ENCODE measurements at regions not wholly inside any gene's neighbourhood (a gene's known extent, or its start where the extent isn't known, plus 50 kb on each side); places are given as distances from the start of the nearest gene placed in this dataset.

DNA sequence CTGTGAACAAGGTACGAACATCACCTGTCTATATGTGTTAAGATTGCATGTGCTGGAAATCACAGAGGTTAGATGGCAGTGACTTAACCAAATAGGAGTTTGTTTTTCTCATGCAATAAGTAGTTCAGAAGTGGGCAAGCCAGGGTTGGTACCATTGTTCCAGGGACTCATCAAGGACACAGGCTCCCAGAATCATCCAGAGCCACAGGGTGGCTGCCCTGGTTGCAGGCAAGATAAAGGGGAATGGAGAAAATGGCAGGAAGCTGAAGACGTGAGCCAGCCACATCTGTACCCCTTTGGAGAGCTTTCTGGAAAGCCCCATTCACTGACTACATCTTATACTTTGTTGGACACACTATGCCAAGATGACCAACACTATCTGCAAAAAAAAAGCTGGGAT is 126.0 kb upstream of the IL12B start:
- no peak for DNase-seq (ENCODE audit: low read depth)

DNA sequence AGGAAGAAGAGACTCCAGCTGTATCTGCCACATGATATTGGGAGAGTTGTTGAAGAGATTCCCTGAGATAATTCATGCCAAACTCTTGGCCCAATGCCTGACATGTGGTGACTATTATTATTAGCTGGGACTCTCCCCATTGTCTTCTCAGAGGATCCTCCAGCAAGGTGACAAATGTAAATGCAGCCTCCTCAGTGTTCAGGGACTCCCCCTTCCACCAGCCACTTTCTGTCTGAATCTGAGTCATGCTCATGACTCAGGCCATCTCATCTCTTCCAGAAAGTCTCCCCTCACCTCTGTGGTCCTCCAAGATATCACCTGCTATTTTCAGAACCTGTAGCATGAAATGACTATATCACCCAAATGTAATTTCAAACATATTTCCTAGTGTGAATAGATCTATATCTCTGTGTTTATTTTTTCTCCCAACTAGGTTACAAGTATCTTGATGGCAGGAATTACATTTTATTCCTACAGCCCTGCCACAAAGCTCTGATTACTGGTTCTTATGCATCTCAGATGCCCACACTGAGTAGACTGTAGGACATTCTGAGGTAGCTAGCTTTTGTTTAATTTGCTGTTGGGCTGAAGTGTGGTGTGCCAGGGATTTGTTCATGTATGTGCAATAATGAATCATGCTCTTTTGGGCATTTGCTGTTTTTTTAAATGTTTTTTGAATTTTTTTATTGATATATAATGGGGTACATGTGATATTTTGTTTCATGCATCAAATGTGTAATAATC is 126.6 kb upstream of the IL12B start:
- DNase-seq (ENCODE audit: low read depth): no peak

DNA sequence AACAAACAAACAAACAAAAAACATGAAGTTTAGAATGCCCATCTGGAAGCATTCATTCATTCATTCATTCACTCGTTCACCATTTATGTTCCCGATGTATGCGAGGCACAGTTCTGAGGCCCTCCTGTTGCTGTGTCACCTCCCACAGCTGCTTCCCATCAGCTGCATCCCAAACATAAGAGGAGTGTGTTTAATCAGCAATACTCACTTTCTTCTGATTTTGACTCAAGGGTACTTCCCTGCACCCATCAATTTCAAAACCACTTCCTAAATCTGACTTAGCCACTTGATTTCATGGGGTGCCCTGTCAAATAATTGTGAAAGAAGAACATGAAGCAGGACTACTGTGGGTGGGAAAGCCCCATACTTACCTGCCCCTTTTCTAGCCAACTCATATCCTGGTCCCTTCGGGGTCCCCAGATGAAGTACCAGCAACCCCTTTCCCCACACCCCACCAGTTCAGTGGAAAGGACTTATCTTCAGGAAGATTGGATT is 128.0 kb upstream of the IL12B start:
- DNase-seq (ENCODE audit: low read depth): no peak

DNA sequence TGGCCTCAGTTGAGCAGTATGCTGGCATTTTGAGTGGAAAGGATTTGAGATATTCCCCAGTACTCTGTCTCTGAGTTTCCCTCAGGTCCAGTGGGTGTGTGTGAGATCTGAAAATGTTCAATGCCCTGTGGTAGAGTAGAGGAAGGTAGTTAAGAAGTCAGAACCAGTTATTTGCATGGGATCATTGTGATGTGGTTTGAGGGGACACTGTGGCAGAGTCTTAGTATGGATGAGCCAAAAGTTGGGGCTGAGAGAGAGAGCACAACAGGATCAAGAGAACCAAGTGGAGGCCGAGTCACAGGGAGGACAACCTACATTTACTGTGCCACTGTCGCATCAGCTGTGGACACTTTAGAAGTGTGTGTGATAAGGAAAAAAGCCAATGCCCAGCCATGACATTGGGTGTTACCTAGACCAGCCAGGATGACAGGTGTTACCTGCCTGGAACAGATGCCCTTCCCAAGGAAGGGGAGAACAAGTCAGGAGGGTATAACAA is 128.9 kb upstream of the IL12B start:
- no peak for DNase-seq (ENCODE audit: low read depth)

DNA sequence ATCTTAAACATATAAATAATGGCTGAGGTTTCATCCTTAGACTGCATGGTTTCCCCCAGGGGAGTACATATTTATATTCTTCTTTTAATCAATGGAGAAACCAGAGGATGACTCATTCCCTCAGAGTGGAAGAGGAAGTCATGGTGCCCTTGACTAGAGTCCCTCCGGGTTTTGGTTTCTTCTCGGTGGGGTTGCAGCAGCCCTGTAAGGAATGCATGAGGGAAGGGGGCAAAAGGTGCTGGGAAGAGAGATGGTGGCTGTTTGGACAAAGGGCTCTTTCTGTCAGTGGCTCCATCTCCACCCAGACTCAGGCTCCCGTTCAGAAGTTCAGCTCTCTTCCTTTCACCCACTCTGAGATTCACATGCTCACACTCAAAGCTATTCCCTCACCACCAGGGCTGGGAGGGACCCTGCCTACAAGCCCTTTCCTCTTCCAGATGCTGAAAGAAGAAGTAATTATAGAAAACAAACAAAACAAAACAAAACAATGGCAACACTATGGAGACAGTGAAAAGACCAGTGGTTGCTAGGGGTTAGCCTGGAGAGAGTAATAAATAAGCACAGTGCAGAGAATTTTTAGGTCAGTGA is 129.8 kb upstream of the IL12B start:
- no peak for DNase-seq (ENCODE audit: low read depth)

DNA sequence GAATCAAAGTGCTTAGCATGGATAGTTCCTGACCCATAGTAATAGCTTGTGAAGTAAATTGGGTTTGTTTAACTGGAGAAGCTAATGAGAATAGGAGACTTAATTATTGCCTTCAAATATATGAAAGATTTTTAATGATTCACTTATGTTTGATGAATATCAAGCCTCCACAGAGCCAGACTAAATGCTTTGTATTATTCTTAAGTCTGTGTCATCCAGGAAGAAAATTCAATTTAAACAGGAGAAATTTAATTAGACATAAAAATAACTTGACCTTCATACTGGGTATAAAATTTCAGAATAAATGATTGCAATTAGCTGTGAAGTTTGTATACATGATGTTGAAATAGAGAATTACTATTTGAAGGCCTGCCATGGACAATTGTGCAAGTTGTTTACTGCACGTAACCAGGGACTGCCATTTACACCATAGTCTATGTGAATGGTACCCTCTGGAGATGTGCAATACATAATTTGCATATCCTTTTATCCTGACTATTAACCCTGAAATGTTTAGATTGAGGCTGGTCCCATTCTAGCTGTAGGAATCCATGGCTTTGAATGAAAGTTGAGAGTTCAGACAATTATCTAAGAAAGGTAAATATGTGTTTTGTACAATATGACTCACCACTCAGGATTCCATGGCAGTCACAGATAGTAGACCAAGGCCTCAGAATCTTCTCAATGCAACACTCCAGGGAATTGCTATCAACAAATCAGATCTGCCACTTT is 133.5 kb upstream of the IL12B start:
- DNase-seq (ENCODE audit: low read depth): no peak

DNA sequence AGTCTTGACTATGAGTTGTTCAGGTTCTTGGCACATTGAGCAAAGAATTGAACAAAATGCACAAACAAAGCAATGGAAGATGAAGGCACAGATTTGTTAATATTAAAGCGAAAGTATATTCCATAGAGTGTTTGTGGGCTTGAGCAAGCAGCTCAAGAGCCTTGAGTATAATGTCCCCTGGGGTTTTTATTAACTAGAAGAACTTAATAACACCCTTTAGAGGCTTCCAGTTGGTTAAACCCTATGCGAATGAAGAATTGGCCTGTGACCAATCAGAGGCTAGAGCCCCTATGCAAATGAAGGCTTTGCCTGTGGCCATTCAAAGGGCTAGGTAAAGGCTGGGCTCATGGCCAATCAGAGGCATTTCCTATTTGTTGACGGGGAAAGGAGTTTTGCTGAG is 135.3 kb upstream of the IL12B start:
- no peak for DNase-seq (ENCODE audit: low read depth)

DNA sequence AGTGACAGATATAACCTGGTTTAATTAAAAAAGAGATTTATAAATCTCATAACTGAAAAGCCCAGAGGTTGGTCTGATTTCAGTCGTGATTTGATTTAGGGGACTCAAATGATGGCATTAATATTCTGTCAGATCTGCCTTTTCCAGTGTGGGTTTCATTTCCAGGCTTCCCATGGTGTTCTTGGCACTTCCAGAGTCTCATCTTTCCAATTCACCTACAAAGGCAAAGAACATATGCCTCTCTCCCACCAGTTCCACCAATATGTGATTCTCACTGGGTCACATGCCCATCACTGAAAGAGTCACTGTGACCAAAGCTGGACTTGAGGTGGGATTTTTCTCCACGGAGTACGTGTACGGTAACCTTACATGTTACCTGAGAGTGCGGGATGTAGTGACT is 137.4 kb upstream of the IL12B start:
- no peak for DNase-seq (ENCODE audit: low read depth)

DNA sequence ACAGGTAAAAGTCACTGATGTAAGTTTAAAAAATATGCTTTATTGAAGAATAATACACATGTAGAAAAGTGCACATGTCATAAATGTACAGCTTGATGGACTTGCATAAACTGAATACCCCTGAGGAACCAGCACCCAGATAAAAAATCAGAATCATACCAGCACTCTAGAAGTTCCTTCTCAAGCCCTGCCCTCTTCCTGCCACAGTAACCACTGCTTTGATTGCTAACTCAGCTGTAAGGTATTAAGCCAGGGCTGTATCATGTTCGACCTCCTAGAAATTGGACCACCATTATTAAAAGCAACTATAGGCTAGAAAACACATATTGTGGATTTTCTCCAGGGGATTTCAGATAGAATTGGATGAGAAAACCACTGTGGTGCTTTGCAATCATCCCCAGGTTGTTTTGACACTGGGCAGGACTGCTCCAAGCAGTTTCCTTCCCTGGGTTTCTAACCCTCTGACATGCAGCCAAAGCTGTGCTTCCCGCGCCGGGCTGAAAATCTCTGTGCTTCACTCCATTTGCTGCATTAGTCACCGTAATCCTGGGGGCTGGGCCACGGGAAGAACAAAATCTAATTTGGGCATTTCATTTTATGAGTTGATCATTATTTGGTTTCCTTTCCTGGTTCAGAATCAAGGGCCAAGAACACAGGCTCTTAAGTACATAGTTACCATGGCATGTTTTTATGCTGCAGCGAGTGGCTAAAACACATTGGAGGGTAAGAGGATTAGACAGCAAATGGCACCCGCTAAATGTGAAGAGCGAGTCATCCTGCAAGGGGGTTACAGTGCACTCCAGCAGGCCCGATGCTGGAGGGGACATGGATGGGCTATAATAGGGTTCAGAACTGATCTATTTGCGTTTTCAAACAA is 139.4 kb upstream of the IL12B start:
- no peak for DNase-seq (ENCODE audit: low read depth)

DNA sequence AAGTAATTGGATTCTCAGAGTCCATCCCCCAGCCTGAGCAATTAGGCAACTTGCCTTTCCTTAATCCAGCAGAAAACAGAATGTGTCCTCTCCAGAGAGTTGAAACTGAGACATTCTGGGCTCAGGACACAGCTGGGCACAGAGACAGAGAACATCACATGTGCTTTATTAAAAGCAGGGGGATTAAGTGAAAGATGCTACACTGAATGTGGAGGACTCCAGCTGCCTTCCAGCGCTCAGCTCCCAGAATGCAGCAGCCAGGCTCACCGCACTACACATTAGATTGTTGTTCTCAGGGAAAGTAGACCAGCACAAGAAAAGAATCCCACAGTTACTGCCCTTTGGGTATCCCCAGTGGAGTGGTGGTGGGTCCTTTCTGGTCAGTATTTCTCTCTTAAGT is 141.6 kb upstream of the IL12B start:
- no peak for DNase-seq (ENCODE audit: low read depth)

DNA sequence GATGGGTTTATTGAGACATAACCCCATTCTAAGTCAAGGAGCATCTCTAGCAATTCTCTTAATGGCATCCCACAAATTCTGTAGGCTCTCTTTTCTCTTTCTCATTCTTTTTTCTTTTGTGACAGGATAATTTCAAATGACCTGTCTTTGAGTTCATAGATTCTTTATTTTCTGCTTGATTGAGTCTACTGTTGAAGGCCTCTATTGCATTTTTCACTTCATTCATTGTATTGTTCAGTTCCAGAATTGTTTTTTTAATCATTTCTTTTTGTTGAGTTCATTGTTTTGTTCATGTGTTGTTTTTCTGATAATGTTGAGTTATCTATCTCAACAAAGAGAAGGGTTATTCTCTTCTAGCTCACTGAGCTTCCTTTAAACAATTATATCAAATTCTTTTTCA is 144.7 kb upstream of the IL12B start:
- no peak for DNase-seq (ENCODE audit: low read depth)

DNA sequence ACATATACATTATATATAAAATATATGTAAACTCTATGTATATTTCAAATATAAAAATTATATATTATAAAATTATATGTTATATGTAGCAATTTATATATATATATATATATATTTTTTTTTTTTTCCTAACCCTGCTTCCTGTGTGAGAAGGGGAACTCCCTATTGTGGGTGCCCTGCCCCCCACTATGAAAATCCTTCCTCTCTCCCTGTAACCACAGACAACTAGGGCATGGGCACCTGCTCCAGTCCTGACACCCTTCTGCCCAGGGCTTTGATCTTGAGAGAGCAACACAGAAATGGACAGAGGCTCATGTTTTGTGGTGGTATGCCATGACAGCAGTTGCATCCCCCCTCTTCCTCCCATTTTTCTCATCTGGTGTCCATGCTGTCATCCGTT is 148.7 kb upstream of the IL12B start:
- DNase-seq (ENCODE audit: low read depth): no peak

DNA sequence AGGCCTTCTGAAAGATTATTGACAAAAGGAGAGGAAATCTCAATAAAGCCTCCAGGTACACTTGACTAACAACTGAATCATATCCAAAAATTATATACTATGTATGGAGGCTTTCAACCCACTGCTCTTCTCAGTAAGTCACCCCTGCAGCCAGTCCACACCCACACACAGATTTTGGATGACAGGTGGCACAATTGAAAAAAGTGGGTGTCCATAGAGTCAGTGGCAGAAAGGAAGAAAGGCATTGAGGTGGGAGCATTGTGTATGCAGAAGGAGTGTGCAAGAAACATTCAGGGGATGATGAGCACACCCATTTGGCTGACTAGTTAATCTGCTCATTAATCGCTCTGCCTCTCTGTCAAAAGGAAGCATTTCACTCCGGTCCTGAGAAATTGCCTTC is 150.6 kb upstream of the IL12B start:
- no peak for DNase-seq (ENCODE audit: low read depth)

DNA sequence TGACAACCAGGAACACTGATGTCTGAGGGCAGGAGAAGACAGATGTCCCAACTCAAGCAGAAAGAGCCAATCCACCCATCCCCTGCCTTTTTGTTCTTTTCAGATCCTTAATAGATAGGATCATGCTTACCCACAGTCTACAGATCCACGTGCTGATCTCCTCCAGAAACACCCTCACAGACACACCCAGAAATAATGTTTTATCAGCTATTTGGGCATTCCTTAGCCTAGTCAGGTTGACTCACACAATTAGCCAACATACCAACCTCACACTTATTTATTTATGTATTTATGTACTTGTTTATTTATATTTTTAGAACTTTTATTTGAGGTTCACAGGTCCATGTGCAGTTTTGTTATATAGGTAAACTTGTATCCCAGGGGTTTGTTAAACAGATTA is 151.5 kb upstream of the IL12B start:
- DNase-seq (ENCODE audit: low read depth): no peak

DNA sequence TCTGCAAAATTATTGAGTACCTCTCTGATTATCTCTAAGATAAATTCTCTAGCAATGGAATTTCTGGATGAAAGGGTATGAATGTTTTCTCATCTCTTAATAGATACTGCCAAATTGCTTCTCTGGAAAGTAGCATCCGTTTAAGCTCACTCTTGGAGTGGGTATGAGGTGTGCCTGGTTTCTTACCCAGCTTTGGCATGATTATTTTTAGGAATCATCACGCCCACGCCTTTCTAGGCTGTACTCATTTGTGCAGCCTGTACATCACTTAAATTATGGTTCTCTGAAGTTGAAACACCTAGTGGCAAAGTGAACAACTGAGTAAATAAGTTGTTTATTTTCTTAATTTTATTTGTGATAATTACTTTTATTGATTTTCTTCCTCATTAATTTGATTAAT is 156.5 kb upstream of the IL12B start:
- DNase-seq (ENCODE audit: low read depth): no peak

DNA sequence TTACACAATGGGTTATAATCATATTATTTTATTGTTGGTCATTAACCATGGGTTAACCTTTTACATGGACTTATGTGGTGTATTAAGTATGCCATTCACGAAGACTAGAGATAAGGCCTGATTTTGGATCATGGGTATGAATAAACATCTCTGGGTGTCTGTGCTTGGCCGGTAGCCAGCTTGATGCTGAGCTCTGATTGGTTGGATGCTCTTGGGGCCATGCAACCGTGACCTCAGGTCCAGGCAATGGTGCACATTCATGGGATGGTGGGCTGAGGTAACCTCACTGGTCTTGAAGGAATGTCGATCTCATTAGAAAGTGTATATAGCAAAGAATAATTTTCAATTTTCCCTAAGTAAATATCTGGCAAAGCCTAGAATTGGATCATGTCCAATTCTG is 158.2 kb upstream of the IL12B start:
- DNase-seq (ENCODE audit: low read depth): no peak

DNA sequence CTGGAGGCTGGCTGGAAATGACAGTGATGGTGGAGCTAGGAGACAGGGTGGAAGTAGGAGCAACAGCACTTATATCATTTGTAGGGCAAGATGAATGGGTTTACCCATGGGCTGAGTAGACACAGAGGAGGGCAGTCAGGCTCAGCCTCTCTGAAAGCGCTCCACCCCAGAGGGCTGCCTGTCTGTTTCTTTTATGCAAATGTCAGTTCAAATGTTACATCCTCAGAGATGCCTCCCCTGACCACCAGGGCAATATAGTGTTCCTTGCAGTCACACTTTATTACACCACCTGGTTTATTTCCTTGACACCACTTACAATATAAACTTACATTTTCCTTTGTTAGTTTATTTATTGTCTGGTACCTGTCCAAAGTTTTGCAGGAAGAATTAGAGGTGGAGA is 159.5 kb upstream of the IL12B start:
- DNase-seq (ENCODE audit: low read depth): no peak

DNA sequence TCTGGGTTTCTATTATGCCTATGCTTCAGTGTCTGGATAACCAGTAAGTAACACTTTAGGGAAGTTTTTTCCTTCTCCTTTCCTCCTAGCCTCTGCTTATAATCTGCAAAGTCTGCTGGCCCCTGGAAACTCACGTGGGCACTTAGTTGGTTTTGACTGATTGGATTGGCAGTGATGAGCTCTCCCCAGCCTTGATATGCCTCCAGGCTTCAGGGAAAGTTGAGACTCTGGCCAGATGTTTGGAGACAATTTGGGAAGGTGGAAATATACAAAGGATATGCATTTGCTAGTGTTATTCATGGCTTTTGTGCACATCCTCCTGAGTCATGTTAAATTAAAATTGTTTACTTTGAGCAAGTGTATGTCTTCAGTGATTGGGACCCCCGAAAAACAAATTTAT is 160.2 kb upstream of the IL12B start:
- DNase-seq (ENCODE audit: low read depth): no peak

DNA sequence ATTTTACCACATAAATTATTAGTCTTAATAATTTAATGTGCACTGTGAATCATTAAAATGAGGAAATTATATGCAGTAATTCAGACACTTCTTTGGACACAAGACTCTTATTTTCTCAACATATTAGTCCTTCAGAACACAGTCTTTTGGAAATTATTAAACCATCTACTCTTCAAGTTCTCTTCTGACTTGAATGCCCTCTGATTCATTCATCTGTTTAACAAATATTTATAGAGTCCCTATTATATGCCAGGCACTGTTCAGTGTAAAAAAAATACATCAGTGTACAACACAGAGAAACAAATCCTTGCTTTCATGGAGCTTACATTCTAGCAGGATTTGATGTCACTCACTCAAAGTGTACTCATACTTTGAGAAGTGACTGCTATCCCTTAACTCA is 163.4 kb upstream of the IL12B start:
- DNase-seq (ENCODE audit: low read depth): no peak

DNA sequence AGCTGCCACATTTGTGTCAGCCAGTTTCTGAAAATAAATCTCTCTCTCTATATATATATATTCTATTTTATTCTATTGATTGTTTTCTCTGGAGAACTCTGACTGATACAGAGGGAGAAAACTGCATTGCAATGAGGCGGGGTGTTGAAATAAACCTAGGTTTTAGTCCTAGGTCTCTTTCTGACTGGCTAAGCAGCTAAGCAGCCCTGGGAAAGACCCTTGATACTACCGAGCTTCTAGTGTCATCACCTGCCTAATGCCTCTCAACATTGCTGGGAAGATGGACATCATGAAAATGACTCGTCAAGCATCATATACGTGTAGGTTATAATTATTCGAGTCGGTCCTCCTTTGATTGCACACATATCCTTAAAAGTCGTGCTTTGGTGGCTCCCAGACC is 166.5 kb upstream of the IL12B start:
- no peak for DNase-seq (ENCODE audit: low read depth)

DNA sequence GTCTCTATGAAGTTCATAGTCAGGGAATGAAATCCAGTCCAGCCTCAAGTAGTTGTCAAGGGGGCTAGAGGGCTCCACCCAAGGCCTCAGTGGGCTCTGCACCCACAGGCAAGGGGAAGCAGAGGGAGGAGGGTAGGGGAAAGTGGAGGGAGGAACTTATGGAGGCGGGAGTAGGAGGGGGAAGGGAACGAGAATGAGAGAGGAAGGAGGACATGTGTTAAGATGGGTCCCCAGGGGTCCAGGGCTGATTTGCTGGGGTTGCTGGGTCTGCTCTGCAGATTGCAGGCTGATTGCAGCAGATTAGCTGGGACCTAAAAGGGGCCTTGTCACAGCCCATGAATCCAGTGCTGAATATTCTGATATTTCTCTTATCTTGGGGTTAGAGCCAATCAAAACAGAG is 166.9 kb upstream of the IL12B start:
- DNase-seq (ENCODE audit: low read depth): no peak

DNA sequence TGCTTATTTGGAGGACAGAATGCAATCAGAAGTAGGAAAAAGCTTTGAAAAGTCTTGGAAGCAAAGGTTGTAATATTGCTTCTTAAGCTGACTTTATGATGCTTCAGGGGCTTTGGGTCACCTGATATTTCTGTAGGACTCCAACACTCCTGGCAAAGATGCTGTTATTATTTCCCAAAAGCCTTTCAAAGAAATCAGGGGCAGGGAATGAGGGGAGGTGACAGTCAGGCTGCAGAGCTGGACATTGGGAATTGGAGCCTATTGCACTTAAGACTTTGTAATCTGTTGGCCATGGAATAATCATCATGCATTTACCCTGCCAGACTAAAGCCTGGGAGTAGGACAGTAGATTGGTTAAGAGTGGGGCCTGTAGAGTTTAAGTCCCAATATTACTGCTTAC is 168.3 kb upstream of the IL12B start:
- DNase-seq (ENCODE audit: low read depth): no peak

Data from GM04503 (cell line).